ENCODE measurements at regions not wholly inside any gene's neighbourhood (a gene's known extent, or its start where the extent isn't known, plus 50 kb on each side); places are given as distances from the start of the nearest gene placed in this dataset.
"Not testable (repeated sequence)": the region's sequence is repeated elsewhere in the genome, so short reads cannot be mapped to it uniquely, and the experiment has no call there.

DNA sequence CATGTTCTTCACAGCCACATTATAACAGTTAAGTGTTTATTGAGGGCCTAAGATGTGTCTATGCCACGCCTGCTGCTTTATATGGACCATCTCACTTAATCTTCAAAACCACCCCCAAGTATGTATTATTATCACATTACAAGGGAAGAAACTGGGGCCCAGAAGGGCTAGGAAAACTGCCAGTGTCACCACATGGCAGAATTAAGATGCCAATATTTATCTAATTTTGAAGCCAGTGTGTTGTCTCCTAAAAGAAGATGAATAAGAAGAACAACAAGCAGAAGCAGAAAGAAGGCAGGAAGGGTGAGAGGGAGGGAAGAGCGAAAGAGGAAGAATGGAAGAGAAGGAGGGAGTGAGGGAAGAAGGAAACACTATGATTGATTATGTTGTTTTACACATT is 491.3 kb upstream of the IL12A start:
- TF ChIP-seq, protein P1, sequence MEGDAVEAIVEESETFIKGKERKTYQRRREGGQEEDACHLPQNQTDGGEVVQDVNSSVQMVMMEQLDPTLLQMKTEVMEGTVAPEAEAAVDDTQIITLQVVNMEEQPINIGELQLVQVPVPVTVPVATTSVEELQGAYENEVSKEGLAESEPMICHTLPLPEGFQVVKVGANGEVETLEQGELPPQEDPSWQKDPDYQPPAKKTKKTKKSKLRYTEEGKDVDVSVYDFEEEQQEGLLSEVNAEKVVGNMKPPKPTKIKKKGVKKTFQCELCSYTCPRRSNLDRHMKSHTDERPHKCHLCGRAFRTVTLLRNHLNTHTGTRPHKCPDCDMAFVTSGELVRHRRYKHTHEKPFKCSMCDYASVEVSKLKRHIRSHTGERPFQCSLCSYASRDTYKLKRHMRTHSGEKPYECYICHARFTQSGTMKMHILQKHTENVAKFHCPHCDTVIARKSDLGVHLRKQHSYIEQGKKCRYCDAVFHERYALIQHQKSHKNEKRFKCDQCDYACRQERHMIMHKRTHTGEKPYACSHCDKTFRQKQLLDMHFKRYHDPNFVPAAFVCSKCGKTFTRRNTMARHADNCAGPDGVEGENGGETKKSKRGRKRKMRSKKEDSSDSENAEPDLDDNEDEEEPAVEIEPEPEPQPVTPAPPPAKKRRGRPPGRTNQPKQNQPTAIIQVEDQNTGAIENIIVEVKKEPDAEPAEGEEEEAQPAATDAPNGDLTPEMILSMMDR (IDR thresholded peaks at IDR 0.05; ENCODE audit: low read depth, low read length), result no peak
- H3K4me3 ChIP-seq (ENCODE audit: low read depth, low read length), result no peak overlapping the region

DNA sequence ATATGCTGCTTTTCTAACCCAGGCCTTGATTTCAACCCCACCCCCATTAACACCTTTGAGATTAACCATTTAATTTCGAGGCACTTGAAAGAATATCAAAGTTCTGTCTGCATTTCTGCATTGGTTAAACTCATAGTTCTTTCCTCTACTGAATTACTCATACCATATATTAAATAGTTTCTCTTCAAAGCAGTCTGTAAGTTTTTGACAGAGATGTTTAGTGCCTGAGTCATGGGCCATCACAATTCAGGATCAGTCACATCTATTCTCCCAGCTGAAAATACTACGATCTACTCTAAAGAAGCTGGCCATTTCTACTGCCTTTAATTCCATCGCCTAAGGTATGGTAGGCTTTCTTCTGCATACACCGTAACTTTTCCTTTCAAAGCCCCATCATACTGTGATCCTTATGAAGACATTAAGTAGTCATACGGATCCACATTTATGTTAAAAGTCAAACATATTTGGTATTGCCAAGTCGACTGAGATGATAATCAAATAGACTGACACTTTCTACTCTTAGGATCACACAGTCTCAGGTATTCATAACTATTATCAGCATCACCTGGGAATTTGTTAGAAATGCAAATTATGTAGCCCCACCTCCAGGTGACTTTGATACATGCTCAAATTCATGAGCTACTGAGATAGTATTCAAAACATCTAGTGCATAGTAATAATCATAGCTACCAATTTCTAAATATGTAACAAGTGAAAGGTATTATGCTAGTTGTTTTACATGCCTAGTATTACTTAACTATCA is 489.4 kb upstream of the IL12A start:
- H3K4me3 ChIP-seq (ENCODE audit: low read depth, low read length), result no peak overlapping the region
- TF ChIP-seq, protein P1 (IDR thresholded peaks at IDR 0.05; ENCODE audit: low read depth, low read length), result no peak

DNA sequence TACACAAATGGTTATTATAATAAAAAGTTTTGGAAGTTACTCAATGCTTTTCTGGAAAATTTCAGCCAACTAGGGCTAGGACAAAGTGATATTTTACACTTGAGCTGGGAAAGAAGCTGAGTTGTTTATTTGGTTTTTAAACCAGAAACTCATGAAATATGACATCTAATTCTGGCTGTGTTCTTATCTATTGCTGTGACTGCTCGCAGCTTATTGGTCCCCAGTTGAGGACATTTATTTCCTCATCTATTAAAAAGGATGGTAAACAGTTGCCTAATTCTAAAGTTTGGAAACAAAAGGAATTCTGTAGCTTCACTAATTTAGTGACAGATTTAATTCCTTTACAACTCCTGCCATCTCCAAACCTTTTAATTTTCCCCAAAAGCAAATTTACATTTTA is 487.6 kb upstream of the IL12A start:
- no peak overlapping the region for H3K4me3 ChIP-seq (ENCODE audit: low read depth, low read length)
- TF ChIP-seq, protein P1 (IDR thresholded peaks at IDR 0.05; ENCODE audit: low read depth, low read length), result no peak

DNA sequence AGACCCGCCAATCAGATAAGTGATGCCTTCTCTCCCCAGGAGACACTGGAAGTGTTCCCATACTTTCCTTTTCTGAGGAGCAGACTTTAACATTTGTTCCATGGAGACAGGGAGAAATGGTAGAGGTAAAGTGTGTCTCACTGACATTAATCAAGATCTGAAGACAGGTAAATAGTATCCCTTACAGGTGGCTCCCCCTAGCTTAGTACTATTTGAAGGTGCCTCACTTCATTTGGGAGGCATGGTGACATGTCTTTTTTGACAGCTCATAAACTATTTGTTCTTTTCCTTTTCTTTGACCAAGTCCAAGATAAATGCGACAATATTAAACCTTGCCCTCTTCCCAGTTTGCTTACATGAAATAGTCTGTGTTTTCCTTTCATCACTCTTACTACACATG is 485.6 kb upstream of the IL12A start:
- H3K4me3 ChIP-seq (ENCODE audit: low read depth, low read length), result no peak overlapping the region
- TF ChIP-seq, protein P1 (IDR thresholded peaks at IDR 0.05; ENCODE audit: low read depth, low read length), result no peak

DNA sequence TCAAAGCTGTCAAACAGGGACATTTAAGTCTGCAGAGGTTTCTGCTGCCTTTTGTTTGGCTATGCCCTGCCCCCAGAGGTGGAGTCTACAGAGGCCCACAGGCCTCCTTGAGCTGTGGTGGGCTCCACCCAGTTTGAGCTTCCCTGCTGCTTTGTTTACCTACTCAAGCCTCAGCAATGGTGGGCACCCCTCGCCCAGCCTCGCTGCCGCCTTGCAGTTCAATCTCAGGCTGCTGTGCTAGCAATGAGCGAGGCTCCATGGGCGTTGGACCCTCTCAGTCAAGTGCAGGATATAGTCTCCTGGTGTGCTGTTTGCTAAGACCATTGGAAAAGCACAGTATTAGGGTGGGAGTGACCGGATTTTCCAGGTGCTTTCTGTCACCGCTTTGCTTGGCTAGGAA is 477.6 kb upstream of the IL12A start:
- not testable (repeated sequence) for H3K4me3 ChIP-seq (ENCODE audit: low read depth, low read length)

DNA sequence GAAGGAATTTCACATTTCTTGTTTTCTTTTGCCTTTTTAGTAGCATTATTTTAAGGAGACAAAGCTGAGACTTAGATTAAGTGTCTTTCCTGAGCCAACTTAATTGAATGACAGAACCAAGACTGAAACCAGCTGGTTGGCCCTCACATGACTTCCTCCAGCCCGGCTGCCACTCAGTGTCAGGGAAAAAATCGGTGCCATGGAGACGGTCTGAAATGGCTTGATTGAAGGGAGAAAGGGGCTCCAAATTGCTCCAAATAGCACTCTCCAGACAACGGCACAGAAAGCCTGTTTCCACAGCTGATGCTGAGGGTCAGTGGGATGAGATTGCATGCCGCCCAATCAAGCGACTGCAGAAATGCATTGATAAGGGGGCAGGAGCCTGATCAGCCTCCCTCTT is 475.2 kb upstream of the IL12A start:
- TF ChIP-seq, protein P1 (IDR thresholded peaks at IDR 0.05; ENCODE audit: low read depth, low read length), result no peak
- no peak overlapping the region for H3K4me3 ChIP-seq (ENCODE audit: low read depth, low read length)

DNA sequence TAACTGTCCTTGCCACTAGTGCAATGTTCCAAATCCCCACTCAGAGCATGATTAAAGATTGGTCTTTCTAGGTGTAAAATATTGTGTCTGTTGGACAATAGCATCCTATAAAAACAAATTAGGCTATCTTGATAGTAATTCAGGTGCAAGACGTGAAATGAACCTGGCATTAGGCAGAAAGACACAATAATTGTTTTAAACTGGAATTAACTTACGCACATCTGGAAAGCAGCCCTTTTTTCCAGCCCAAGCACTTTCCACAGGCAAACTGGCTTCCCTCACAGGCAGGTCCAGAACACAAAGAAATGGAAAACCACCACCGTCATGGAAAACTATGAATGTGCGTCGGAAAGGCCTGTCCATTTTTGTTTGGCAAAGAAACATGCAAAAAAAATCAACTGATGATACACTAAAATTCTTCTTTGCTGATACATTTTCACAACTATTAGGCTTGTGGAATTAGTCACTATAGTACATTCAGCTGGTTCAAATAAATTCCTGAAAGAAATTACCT is 474.7 kb upstream of the IL12A start:
- TF ChIP-seq, protein P1 (IDR thresholded peaks at IDR 0.05; ENCODE audit: low read depth, low read length), result no peak
- H3K4me3 ChIP-seq (ENCODE audit: low read depth, low read length), result no peak overlapping the region

DNA sequence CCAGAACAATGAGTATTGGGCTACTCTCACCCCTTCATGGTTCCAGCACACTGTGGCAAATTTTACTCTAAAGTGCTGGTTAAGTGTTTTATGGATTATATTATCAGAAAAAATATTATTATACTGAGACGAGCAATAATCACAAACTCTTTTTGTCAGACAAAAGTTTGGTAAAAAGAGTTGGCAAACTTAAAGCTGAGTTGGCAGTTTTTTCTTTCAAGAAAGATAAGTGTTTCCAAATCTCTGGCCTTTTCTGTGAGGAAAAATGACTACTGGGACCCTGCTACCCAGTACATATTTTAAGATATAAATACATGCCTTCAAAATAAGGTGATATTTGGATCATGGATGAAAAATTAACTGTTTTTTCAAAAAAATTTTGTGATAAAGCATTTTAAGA is 471.5 kb upstream of the IL12A start:
- no peak overlapping the region for H3K4me3 ChIP-seq (ENCODE audit: low read depth, low read length)
- TF ChIP-seq, protein P1 (IDR thresholded peaks at IDR 0.05; ENCODE audit: low read depth, low read length), result no peak

Measured in WI38 (cell line).